A204.1 (cell line): ENCODE measurements at regions not wholly inside any gene's neighbourhood (a gene's known extent, or its start where the extent isn't known, plus 50 kb on each side); places are given as distances from the start of the nearest gene placed in this dataset.

Experiments
- FAIRE-seq: peaks from 2 replicates; lab custom pipeline; 2012; peaks lifted over from hg19 to GRCh38; lab: Jason Lieb, UNC

DNA sequence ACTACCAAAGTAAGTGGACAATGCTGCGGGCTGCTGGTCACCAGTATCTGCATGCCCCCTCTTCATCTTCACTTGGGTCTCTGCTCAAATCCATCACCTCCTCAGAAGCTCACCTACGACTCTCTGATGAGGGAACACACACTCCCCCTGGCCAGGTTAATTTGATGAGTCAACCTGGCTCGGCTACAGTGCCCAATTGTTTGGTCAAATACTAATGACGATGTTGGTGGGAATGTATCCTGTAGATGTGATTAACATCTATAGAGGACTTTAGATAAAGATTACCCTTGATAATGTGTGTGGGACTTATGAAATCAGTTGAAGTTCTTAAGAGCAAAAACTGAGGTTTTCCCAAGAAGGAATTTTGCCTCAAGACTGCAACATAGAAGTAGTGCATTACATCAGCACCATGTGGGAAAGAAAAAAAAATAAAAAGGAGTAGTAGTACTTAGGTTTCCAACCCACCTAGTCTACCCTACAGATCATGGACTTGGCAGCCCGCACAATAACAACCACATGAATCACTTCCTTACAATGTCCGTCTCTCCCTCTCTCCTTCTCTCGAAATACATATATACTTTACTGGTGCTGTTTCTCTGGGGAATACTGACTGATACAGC is 467.3 kb downstream of the DNAH5 start:
- no peak for FAIRE-seq

- FAIRE-seq, result no peak
These were observed 471.6 kb downstream of the DNAH5 start for GRCh38 chr5:13472842-13473241.

GRCh38 chr5:13470975-13471374 is 473.5 kb downstream of the DNAH5 start:
- no peak for FAIRE-seq

- no peak for FAIRE-seq
These were observed 474.2 kb downstream of the DNAH5 start for GRCh38 chr5:13470263-13470662.

- no peak for FAIRE-seq
These were observed 479.8 kb downstream of the DNAH5 start for GRCh38 chr5:13464532-13465193.

GRCh38 chr5:13460587-13460986 is 483.9 kb downstream of the DNAH5 start:
- no peak for FAIRE-seq

GRCh38 chr5:13454050-13454449 is 490.4 kb downstream of the DNAH5 start:
- FAIRE-seq, result no peak

DNA sequence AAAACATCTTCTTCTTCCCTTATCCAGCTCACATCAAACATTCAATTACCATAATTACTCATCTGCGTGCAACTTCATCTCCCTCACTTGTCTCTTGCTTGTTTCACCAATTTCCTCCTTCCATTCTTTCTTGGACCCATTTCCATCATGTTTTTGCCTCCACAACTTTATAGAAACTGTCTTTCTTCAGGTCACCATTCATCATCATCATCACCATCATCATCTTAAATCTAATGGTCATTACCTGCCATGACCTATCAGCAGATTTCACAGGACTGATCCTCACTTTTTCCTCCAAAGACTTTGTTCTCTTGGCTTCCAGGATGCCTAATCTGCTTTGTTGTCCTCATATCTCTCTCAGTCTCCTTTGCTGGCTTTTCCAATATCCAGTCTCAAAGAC is 495.6 kb downstream of the DNAH5 start:
- FAIRE-seq, result no peak

- FAIRE-seq, result no peak
These were observed 505.1 kb downstream of the DNAH5 start for GRCh38 chr5:13439430-13439829.

- FAIRE-seq, result no peak
These were observed 516.5 kb downstream of the DNAH5 start for GRCh38 chr5:13427827-13428557.

DNA sequence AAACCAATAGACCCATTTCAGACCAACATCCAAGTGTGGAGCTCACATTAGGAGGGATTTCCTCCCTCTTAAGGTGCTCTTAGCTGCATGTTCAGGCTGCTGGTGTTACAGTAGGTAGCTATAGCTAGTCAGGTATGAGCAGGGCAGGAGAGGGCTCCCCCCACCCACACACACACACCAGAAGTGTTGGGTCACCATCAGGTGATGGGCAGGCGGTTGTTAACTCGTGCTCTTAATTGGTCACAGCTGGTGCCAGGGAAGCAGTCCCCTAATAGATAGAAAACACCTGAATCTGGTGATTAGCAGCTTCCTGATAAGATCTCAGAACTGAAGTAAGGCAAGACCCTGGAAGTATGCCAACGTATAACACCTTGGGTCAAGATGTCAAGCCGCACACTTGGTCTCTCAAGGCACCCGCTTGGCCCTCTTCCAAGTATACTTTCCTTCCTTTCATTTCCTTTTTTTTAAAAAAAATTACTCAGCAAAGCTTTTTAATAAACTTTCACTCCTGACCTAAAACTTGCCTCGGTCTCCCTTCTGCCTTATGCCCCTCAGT is 532.4 kb downstream of the DNAH5 start:
- FAIRE-seq, result no peak

DNA sequence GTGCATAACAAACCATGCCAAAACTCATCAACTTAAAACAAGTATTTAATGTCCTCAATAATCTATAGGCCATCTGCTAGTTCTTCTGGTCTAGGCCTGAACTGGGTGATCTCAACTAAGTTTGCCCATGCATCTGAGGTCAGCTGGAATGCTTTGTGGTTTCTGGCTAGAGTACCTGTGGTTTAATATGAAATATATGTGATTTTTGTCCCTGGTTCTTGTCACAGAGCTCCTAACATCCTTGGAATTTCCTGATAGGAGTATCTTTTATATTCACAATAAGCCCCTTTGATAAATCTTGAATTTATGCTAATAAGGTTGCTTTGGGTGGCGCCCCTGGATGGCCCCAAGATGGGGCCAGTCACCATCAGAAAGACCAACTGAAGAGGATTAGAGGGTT is 535.9 kb downstream of the DNAH5 start:
- FAIRE-seq, result no peak

- FAIRE-seq, result no peak
These were observed 541.1 kb downstream of the DNAH5 start for GRCh38 chr5:13403351-13403750.

DNA sequence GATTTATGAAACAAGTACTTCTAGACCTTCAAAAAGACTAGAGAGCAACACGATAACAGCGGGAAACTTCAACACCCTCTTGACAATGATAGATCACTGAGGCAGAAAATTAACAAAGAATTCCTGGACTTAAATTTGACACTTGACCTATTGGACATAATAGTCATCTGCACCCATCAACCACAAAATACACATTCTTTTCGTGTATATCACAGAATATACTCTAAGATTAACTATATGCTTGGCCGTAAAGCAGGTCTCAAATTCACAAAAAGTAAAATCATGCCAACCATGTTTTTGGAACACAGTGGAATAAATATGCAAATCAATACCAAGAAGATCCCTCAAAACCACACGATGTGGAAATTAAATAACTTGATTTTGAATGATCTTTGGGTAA is 559.4 kb downstream of the DNAH5 start:
- no peak for FAIRE-seq

GRCh38 chr5:13382232-13382631 is 562.3 kb downstream of the DNAH5 start:
- no peak for FAIRE-seq

DNA sequence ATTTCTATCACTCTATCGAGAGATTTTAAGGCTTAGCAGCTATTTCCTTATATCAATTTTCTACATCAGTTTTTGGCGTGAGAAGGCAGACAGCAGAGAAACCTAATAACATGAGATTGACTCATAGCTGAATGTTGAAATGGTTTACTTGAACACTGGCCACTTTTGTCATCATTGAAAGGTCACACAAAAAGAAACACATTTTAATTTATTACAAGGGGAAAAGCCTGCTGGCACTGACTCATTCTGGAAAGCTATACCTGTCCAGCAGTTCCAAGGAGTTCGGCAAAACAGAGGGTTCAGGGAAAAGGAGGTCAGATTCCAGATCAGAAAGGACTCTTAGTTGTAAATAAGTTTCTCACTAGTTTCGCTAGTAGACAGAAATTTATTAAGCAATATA is 566.4 kb downstream of the DNAH5 start:
- FAIRE-seq, result no peak

DNA sequence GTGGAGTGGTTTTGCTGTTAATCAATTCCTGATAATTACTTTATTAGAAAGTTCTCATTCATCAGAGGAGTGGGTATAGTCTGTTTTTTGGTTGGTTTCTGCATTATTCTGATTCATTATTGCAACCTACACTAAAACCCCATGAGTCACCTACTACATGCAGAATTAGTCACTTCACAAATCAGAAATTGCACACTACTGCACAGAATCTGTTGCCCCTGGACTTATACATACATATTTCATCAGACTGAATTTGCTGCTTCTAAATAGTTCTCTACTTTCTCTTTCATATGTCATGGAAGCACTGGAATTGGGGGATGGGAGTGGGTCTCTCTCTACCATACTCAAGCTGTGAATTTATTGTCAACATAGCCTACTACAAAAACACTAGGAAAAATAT is 585.1 kb downstream of the DNAH5 start:
- no peak for FAIRE-seq

GRCh38 chr5:13358342-13358741 is 586.1 kb downstream of the DNAH5 start:
- FAIRE-seq, result no peak

DNA sequence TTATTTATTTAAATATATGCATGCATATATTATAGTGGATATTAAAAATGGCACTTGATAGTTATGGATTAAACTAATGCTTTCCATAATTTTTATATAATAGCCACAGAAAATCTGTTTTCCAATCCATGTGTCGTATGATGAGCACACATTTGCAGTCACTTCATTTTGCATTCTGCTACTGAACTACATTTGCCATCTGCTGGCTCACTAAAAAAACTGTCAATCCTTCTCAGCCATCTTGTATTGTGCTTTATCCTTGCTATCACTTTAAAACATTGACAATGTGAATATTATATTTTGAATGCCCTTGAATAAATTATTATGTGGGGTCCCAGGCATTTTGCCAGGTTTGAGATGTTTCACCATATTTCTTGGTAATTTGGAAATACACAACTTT is 586.6 kb downstream of the DNAH5 start:
- no peak for FAIRE-seq

- FAIRE-seq, result no peak
These were observed 588.3 kb downstream of the DNAH5 start for GRCh38 chr5:13356226-13356625.

DNA sequence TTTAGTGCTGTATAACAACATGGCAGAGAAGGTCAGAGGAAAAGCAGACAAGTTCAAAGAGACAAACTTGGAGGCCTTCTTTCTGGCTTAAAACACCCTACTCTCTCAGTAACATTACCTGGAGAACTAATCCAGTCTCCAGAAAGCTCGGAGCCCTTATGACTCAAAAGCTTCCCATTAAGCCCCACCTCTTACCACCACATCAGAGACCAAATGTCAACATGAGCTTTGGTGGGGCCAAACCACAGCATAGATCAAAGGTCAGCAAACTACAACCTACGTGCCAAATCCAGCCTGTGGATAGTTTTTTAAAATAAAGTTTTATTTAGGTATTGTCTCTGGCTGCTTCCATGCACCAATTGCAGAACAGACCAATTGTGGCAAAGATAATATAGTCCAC is 589.9 kb downstream of the DNAH5 start:
- no peak for FAIRE-seq

GRCh38 chr5:13350767-13351166 is 593.7 kb downstream of the DNAH5 start:
- no peak for FAIRE-seq

- no peak for FAIRE-seq
These were observed 595.9 kb downstream of the DNAH5 start for GRCh38 chr5:13348568-13348967.
